GM12874 (cell line): ENCODE measurements at regions not wholly inside any gene's neighbourhood (a gene's known extent, or its start where the extent isn't known, plus 50 kb on each side); places are given as distances from the start of the nearest gene placed in this dataset.

ENCODE experiments used
- TF ChIP-seq, protein P1 (sequence below): IDR thresholded peaks from 2 replicates; pipeline ENCODE4 v1.5.1; 2011; ENCODE audit warnings: low read depth, mild to moderate bottlenecking, control low read depth, low read length, moderate library complexity; ENCODE audit not compliant: insufficient read depth

DNA sequence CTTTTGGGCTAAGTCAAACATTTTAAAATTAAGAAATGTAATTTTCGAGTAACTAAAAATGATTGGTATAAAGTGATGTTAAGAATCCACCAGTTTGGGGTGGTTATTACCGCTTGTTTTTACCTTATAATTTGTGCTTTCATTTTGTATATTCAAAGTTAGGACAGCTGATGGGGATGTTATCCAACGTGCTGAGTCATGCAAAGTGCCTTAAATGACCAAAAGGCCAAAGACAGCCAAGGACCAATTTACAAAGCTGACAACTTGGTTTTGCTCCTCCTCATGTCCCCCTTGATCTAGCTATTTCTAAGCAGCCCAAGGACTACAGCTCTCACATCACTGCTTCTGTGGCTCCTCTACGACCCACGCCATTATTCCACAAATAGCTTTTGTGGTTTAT is 181.4 kb upstream of the PCDH7 start:
- TF ChIP-seq, protein P1, sequence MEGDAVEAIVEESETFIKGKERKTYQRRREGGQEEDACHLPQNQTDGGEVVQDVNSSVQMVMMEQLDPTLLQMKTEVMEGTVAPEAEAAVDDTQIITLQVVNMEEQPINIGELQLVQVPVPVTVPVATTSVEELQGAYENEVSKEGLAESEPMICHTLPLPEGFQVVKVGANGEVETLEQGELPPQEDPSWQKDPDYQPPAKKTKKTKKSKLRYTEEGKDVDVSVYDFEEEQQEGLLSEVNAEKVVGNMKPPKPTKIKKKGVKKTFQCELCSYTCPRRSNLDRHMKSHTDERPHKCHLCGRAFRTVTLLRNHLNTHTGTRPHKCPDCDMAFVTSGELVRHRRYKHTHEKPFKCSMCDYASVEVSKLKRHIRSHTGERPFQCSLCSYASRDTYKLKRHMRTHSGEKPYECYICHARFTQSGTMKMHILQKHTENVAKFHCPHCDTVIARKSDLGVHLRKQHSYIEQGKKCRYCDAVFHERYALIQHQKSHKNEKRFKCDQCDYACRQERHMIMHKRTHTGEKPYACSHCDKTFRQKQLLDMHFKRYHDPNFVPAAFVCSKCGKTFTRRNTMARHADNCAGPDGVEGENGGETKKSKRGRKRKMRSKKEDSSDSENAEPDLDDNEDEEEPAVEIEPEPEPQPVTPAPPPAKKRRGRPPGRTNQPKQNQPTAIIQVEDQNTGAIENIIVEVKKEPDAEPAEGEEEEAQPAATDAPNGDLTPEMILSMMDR = no peak

DNA sequence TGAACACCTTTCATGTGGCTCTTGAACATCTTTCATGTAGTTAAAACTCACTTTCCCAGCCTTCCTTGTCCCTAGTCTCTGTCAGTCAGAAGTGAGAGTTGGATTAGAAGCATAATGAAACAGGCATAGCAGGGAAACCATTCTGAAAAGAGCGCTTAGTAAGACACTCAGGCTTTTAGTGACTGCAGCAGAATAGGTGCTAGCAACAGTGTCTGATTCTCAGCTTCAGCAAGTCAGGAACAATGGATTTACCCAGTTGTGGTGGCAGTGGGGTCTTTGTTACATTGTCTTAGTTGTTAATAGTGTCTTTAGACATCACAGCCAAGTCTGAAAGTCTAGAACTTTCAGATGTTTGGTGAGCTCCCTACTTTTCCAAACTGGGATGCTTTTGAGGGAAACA is 177.1 kb upstream of the PCDH7 start:
- TF ChIP-seq, protein P1 = no peak

DNA sequence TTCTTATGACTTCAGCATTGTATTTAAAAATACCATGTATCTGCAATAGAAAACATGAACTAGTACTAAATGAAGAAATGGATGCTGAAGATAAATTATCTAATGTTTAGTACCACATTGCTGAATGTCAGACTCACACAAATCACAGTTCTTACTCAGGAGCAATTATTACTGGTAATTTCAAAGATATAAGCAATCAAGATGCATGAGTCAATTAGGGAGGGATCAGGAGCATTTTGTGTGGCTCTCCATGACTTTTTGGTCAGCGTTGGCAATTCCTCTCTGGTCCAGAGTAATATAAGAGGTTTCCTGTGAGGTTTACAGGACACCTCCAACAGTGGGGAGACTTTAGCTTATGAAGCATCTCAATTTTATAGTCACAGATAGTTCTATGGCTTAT is 167.0 kb upstream of the PCDH7 start:
- TF ChIP-seq, protein P1 = no peak

DNA sequence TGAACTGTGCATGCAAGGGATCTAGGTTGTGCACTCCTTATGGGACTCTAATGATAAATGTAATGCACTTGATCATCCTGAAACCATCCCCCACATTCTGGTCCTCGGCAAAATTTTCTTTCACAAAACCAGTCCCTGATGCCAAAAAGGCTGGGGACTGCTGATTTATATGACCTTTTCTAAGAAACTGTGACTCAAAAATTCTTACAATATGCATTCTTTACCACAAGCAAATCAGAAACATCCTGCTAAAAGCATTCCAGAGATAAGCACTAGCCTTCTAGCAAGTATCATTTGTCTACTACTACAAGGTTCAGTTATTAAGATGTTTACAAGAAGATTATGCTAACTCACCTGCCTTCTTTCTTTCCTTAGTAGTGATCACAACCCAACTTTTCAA is 166.5 kb upstream of the PCDH7 start:
- TF ChIP-seq, protein P1 = no peak

DNA sequence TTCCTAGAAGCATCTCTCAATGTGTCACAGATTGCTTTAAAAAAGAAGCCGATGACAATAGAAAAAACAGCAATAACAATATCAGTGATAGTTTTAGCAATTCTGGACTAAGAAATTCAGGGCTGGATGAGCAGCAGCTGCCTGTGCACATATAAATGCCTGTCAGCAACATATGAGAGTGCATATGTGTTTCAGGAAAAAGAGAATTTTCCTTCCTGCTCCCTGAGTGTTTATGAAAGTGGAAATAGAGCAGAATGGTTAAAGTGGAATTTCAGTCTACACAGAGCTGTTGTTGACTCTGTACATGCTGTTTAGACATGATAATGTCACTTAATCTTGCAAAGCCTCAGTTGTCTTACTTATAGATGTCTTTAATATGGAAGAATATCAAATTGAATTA is 164.4 kb upstream of the PCDH7 start:
- TF ChIP-seq, protein P1 = no peak

DNA sequence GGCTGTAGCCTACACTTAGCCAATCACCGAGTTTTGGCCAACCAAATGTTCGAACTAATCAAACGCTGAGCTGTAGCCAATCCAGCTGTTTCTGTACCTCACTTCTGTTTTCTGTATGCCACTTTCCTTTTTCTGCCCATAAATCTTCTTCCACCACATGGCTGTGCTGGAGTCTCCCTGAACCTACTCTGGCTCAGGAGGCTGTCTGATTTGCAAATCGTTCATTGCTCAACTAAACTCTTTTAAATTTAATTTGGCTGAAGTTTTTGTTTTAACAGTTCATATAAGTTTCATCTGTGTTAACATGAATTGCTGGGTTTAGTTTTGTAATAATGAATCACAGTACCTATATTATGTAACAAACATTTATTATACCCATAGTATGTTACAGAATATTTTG is 160.7 kb upstream of the PCDH7 start:
- TF ChIP-seq, protein P1 = no peak

DNA sequence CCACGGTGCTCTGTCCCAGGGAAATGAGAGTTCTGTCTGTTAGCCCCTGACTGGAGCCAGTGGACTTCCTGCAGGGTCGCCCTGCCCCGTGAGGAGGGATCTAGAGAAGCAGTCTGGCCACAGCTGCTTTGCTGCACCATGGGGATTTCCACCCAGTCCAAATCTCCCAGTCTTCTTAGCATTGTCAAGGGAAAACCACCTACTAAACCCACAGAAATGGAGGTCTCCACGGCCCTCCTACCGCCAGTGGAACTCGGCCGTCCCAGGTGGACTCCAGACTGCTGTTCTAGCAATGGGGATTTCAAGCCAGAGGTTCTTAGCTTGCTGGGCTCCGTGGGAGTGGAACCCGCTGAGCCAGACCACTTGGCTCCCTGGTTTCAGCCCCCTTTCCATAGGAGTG is 133.3 kb upstream of the PCDH7 start:
- TF ChIP-seq, protein P1 = no peak
